Epithelial cell of esophagus (primary cell): ENCODE measurements at regions not wholly inside any gene's neighbourhood (a gene's known extent, or its start where the extent isn't known, plus 50 kb on each side); places are given as distances from the start of the nearest gene placed in this dataset.
"Not testable (repeated sequence)": the region's sequence is repeated elsewhere in the genome, so short reads cannot be mapped to it uniquely, and the experiment has no call there.

ENCODE experiments used
- DNase-seq: peaks from one replicate; pipeline ENCODE4 v3.0.0; 2010; ENCODE audit warnings: low read depth
- H3K4me3 ChIP-seq: 2 replicates; pipeline ENCODE4 v1.5.1; 2011; ENCODE audit warnings: mild to moderate bottlenecking, low read length, control low read depth
- TF ChIP-seq, protein P1 (sequence below): IDR thresholded peaks from 2 replicates; pipeline ENCODE4 v1.5.1; 2011; ENCODE audit warnings: low read depth, mild to moderate bottlenecking, low read length, control low read depth, inconsistent platforms; ENCODE audit not compliant: insufficient read depth; ENCODE audit errors: missing control alignments

DNA sequence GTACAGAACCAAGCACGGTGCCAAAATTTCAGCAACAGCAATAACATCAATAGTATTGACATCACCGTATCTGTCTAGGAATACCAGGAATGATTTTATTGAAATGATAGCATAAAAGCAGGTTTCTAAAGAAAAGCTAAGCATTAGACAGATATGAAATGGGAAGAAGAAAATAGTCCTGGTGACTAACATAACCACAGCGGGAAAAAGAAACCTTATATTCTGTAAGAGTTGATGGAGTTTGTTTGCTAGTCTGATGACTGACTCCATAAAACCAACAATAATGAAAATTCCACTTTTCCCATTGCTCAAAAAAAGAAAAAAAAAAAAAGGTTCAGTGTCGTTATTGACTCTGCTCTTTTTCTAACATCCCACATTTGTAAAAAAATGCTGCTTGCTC is 668.3 kb downstream of the IPMK start:
- no peak for DNase-seq
- no peak overlapping the region for H3K4me3 ChIP-seq
- TF ChIP-seq, protein P1, sequence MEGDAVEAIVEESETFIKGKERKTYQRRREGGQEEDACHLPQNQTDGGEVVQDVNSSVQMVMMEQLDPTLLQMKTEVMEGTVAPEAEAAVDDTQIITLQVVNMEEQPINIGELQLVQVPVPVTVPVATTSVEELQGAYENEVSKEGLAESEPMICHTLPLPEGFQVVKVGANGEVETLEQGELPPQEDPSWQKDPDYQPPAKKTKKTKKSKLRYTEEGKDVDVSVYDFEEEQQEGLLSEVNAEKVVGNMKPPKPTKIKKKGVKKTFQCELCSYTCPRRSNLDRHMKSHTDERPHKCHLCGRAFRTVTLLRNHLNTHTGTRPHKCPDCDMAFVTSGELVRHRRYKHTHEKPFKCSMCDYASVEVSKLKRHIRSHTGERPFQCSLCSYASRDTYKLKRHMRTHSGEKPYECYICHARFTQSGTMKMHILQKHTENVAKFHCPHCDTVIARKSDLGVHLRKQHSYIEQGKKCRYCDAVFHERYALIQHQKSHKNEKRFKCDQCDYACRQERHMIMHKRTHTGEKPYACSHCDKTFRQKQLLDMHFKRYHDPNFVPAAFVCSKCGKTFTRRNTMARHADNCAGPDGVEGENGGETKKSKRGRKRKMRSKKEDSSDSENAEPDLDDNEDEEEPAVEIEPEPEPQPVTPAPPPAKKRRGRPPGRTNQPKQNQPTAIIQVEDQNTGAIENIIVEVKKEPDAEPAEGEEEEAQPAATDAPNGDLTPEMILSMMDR, result no peak

DNA sequence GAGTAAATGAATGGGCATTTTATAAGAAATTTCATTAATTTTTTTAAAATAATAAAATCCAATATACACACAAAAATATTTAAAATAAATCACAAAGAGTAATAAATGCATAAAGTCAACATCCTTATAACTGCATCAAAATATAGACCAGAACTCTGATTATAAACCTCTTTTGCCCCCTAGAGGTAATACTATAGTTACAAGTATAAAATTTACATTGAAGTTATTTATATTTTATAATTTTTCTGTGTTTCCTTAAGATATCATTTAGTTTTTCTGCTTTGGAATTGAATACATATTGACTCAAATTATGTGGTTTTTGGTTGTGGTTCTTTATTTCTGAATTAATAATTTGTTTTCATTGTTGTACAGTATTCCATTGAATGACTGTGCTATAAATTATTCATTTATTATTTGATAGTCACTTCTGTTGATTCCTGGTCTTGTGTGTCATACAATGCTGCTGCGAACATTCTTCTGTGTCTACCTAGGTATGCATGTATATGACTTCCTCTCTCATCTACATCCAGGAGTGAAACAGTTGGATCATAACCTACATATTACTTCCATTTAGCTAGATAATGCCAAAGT is 673.6 kb downstream of the IPMK start:
- H3K4me3 ChIP-seq, result no peak overlapping the region
- TF ChIP-seq, protein P1, result no peak
- DNase-seq, result no peak

DNA sequence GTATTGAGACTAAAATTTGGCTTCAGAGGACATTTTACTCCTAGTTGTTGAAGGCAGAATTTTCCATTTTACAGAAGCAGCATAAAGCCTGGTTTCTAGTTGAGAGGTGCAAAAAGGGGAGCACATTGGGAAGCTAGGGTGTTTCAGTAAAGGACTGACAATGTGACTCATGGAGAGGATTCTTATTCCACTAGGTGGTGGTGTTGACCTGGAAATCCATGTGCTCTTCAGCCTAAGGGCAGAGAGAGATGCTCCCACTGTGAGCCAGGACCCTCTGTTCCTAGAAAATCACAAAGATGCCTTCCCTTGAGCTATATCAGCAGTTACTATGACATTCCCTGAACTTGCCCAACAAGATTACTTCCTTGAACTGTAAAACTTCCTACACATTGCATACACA is 687.8 kb downstream of the IPMK start:
- DNase-seq, result peak; percentile 62
- TF ChIP-seq, protein P1, result peak; percentile 59

DNA sequence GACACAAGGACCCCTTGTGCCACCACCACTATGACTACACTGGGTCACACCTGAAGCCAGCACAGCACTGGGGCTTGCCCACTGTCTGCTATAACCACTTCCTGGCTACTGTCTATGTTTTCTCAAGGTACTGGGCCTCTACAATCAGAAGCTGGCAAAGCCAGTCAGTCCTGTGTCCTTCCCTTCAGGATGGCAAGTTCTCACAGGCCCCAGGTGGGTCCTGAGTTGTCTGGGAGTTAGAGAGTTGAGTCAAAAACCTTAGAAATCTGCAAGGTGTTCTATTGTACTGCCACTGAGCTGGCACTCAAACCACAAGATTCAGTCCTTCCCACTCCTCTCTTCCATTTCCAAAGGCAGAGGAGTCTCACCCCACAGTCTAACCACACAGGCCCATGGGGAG is 705.5 kb downstream of the IPMK start:
- TF ChIP-seq, protein P1, result no peak
- peak; percentile 67 for DNase-seq
- H3K4me3 ChIP-seq, result no peak overlapping the region

More for the DNA sequence above, 687.8 kb downstream of the IPMK start:
- no peak overlapping the region for H3K4me3 ChIP-seq

DNA sequence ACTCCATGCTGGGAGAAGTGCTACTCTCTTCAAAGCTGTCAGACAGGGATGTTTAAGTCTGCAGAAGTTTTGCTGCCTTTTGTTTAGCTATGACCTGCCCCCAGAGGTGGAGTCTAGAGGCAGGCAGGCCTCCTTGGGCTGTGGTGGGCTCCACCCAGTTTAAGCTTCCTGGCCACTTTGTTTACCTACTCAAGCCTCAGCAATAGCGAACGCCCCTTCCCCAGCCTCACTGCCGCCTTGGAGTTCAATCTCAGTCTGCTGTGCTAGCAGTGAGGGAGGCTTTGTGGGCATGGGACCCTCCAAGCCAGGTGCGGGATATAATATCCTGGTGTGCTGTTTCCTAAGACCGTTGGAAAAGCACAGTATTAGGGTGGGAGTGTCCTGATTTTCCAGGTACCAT is 715.9 kb downstream of the IPMK start:
- DNase-seq, H3K4me3 ChIP-seq: not testable (repeated sequence)

DNA sequence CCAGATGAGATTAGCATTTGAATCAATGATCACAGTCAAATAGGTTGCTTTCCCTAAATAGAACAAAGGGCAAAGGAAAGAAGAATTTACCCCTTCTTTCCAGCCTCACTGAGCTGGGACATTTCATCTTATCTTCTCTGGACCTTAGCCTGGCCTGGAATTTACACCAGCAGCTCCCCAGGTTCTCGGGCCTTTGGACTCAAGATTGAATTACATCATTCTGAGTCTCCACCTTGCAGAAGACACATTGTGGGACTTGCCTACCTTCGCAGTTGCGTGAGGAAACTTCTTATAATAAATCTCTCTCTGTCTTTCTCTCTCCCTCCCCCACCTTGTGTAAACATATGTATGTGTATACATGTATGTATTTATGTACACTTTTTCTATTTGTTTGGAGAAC is 732.4 kb downstream of the IPMK start:
- TF ChIP-seq, protein P1, result no peak
- H3K4me3 ChIP-seq, result no peak overlapping the region
- no peak for DNase-seq

DNA sequence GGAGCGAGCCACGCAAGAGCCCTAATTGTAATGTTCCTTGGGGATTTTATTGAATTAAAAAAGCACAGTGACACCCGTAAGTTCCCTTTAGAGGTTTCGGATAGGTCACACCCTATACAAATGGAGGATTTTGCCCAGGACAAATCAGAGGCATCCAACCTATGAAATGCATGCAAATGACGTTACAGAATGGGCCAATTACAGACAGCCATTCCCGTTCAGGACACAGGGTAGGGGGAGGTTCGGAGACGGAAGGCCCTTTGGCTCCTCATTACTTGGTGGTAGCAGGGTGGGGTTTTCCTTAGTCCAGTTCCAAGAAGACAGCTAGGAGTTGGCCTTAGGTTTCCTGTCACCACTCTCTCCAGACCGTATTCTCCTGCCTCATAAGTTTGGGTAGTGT is 754.1 kb downstream of the IPMK start:
- TF ChIP-seq, protein P1, result no peak
- H3K4me3 ChIP-seq, result no peak overlapping the region
- DNase-seq, result no peak
